ENCODE measurements at regions not wholly inside any gene's neighbourhood (a gene's known extent, or its start where the extent isn't known, plus 50 kb on each side); places are given as distances from the start of the nearest gene placed in this dataset.

DNA sequence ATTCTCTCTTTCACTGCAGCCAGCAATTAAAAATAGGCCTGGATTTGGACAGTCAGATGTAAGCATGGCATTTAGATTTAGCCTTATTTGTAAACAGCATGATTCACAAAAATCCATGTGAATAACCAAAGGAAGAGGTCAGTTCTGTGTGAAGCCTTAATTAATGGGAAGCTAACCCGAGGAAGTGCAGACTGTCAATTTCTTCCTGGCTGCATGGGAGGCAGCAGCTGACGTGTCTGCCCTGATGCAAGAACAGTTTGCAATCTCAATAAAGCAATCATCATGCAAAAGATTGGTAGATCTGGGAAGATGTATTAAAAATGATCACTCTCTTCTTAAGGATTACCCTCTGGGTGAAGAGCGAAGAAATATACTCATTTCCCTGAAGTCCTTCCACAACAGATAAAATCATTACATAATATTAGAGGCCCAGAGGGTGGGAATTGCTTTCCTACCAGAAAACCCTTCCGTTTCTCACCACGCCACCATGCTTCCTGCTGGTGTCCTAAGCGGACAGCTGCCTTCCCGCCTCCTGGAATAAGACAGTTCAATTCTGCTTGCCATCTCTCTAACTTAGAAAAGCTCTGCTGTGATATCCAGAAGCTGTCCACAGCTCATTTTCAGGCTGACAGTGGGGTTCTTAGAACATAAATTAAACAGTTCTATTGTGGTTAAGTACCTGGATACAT, 526.7 kb upstream of the NRP1 start:
- no peaks in the 10 kb centered on the region for H3K9me3 ChIP-seq (ENCODE audit: control insufficient read depth, insufficient read depth, low read depth, low read length)
- no peaks in the 10 kb centered on the region for H3K79me2 ChIP-seq (ENCODE audit: control insufficient read depth, insufficient read depth, low read length)
- H3K4me1 ChIP-seq (ENCODE audit: control insufficient read depth, extremely low read depth, insufficient read depth, low read length): no peaks in the 10 kb centered on the region
- H3K27ac ChIP-seq (ENCODE audit: insufficient read depth, low read length): no peak overlapping the region
- no peaks in the 10 kb centered on the region for H3K27me3 ChIP-seq (ENCODE audit: control insufficient read depth, insufficient read depth, low read length)
- H3K4me2 ChIP-seq (ENCODE audit: extremely low read depth, insufficient read depth, low read length): no peak overlapping the region
- no peaks in the 10 kb centered on the region for H4K20me1 ChIP-seq (ENCODE audit: control insufficient read depth, extremely low read depth, insufficient read depth, low read length)
- H3K4me3 ChIP-seq (replicated peaks in 1 of 4; ENCODE audit: control extremely low read depth in 1 of 4, insufficient read depth in 1 of 4, low read depth in 3 of 4, low read length in 4 of 4): no peak overlapping the region
- DNase-seq (ENCODE audit: low read depth in 2 of 2): no peak
- H3K9ac ChIP-seq (ENCODE audit: insufficient read depth, low read length): no peak overlapping the region
- no peaks in the 10 kb centered on the region for H3K36me3 ChIP-seq (ENCODE audit: control insufficient read depth, insufficient read depth, low read length)
- no peak overlapping the region for H2AFZ ChIP-seq (ENCODE audit: low read length)
- TF ChIP-seq EZH2 (IDR thresholded peaks at IDR 0.05; ENCODE audit: low read length, missing control alignments): no peak
- TF ChIP-seq, protein P1, sequence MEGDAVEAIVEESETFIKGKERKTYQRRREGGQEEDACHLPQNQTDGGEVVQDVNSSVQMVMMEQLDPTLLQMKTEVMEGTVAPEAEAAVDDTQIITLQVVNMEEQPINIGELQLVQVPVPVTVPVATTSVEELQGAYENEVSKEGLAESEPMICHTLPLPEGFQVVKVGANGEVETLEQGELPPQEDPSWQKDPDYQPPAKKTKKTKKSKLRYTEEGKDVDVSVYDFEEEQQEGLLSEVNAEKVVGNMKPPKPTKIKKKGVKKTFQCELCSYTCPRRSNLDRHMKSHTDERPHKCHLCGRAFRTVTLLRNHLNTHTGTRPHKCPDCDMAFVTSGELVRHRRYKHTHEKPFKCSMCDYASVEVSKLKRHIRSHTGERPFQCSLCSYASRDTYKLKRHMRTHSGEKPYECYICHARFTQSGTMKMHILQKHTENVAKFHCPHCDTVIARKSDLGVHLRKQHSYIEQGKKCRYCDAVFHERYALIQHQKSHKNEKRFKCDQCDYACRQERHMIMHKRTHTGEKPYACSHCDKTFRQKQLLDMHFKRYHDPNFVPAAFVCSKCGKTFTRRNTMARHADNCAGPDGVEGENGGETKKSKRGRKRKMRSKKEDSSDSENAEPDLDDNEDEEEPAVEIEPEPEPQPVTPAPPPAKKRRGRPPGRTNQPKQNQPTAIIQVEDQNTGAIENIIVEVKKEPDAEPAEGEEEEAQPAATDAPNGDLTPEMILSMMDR (conservative IDR thresholded peaks at IDR 0.05 in 1 of 2, IDR thresholded peaks at IDR 0.05 in 1 of 2; ENCODE audit: low read depth in 1 of 2, low read length in 2 of 2): no peak

DNA sequence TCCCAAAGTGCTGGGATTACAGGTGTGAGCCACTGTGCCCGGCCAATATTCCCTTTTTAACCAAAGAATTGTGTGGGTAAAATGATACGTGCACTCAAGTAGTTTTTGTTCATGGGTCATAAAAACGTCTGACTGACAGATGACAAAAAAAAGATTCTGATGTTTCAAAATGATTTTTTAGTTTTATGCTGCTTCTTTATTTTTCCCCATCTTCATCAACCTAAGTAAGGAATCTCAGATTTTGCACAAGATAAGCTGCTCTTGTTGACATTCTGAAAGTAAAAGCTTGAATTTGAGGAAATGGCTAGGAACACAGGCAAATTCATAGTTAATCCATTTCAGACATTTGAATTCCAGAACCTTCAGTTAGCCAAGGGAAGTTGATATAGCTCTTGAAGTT, 526.1 kb upstream of the NRP1 start:
- Histone ChIP-seq H3K79me2 (ENCODE audit: control insufficient read depth, insufficient read depth, low read length) (no peaks in the 10 kb centered on the region), H3K4me2 (ENCODE audit: extremely low read depth, insufficient read depth, low read length) (no peak overlapping the region), H3K9me3 (ENCODE audit: control insufficient read depth, insufficient read depth, low read depth, low read length) (no peaks in the 10 kb centered on the region), H2AFZ (ENCODE audit: low read length) (no peak overlapping the region), H4K20me1 (ENCODE audit: control insufficient read depth, extremely low read depth, insufficient read depth, low read length) (no peaks in the 10 kb centered on the region), H3K36me3 (ENCODE audit: control insufficient read depth, insufficient read depth, low read length) (no peaks in the 10 kb centered on the region), H3K27ac (ENCODE audit: insufficient read depth, low read length) (no peak overlapping the region), H3K4me1 (ENCODE audit: control insufficient read depth, extremely low read depth, insufficient read depth, low read length) (no peaks in the 10 kb centered on the region), H3K27me3 (ENCODE audit: control insufficient read depth, insufficient read depth, low read length) (no peaks in the 10 kb centered on the region), H3K4me3 (replicated peaks in 1 of 4; ENCODE audit: control extremely low read depth in 1 of 4, insufficient read depth in 1 of 4, low read depth in 3 of 4, low read length in 4 of 4) (no peak overlapping the region), H3K9ac (ENCODE audit: insufficient read depth, low read length) (no peak overlapping the region)
- DNase-seq (ENCODE audit: low read depth in 2 of 2): no peak
- TF ChIP-seq, protein P1 (conservative IDR thresholded peaks at IDR 0.05 in 1 of 2, IDR thresholded peaks at IDR 0.05 in 1 of 2; ENCODE audit: low read depth in 1 of 2, low read length in 2 of 2): no peak
- no peak for TF ChIP-seq EZH2 (IDR thresholded peaks at IDR 0.05; ENCODE audit: low read length, missing control alignments)

DNA sequence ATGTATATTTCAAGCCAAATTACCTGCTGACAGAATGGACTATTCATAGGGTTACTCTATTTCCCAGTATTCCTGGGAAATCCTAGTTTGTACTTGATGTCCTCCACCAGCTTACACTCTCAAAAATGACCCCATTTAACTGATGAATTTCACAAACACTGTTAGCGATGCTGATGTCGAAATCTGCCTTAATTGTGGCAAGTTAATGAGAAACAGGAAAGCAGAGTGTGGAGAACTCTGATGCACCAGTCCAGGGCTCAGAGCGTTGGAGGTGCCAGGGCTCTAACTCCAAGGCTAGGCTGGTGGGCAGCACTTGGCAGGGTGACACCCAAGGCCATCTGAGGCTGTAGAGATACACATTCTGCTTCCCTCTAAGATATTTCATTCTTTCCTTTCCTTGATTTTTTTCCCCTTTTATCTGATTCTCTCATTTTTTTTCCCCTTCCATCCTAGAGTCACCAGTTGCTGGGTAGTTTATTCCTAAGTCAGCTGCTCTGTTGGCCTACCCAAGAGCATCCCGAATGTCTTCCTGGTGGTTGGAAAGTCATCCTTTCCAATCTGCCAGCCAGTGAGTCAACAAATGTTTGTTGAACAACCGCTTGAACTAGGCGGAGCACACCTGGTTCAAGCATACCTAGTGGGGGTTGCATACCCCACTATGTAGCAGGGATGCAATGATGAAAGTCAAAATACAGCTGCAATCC, 525.0 kb upstream of the NRP1 start:
- Histone ChIP-seq H3K27me3 (ENCODE audit: control insufficient read depth, insufficient read depth, low read length) (no peaks in the 10 kb centered on the region), H3K9ac (ENCODE audit: insufficient read depth, low read length) (no peak overlapping the region), H4K20me1 (ENCODE audit: control insufficient read depth, extremely low read depth, insufficient read depth, low read length) (no peaks in the 10 kb centered on the region), H3K4me3 (replicated peaks in 1 of 4; ENCODE audit: control extremely low read depth in 1 of 4, insufficient read depth in 1 of 4, low read depth in 3 of 4, low read length in 4 of 4) (no peak overlapping the region), H3K27ac (ENCODE audit: insufficient read depth, low read length) (no peak overlapping the region), H3K4me1 (ENCODE audit: control insufficient read depth, extremely low read depth, insufficient read depth, low read length) (no peaks in the 10 kb centered on the region), H3K9me3 (ENCODE audit: control insufficient read depth, insufficient read depth, low read depth, low read length) (no peaks in the 10 kb centered on the region), H3K36me3 (ENCODE audit: control insufficient read depth, insufficient read depth, low read length) (no peaks in the 10 kb centered on the region), H2AFZ (ENCODE audit: low read length) (no peak overlapping the region), H3K4me2 (ENCODE audit: extremely low read depth, insufficient read depth, low read length) (no peak overlapping the region), H3K79me2 (ENCODE audit: control insufficient read depth, insufficient read depth, low read length) (no peaks in the 10 kb centered on the region)
- TF ChIP-seq EZH2 (IDR thresholded peaks at IDR 0.05; ENCODE audit: low read length, missing control alignments): no peak
- TF ChIP-seq, protein P1 (conservative IDR thresholded peaks at IDR 0.05 in 1 of 2, IDR thresholded peaks at IDR 0.05 in 1 of 2; ENCODE audit: low read depth in 1 of 2, low read length in 2 of 2): no peak
- DNase-seq (ENCODE audit: low read depth in 2 of 2): no peak
